ENCODE measurements at regions not wholly inside any gene's neighbourhood (a gene's known extent, or its start where the extent isn't known, plus 50 kb on each side); places are given as distances from the start of the nearest gene placed in this dataset.

DNA sequence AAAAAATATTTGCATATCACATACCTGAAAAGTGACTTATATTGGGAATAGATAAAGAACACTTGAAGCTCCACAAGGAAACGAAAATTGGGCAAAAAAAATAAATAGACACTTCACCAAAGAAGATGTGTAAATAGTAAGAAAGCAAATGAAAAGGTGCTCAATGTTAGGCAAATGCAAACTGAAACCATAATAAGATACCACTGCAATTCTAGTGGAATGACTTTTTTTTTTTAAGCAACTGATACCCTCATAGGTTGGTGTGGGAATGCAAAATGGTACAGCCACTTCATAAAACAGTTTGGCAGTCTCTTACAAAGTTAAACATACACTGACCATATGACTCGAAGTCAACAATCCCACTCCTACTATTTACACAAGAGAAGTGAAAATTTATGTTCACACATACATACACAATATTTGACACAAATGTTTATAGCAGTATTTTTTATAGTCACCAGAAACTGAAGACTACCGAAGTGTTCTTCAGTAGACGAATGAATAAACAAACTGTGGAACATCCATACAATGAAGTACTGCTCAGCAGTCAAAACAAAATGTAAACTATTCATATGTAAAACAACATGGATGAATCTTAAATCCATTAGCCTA, 176.3 kb downstream of the ZMAT3 start:
- no peak overlapping the region for H3K4me3 Mint-ChIP-seq
- no peaks in the 10 kb centered on the region for H3K4me1 Mint-ChIP-seq (ENCODE audit: low read depth)
- no peak overlapping the region for H3K27ac Mint-ChIP-seq
- peaks cover 5% of the 10 kb centered on the region for H3K9me3 Mint-ChIP-seq
- no peaks in the 10 kb centered on the region for H3K27me3 Mint-ChIP-seq
- no peaks in the 10 kb centered on the region for H3K36me3 Mint-ChIP-seq (ENCODE audit: low read depth)
